ENCODE measurements at regions not wholly inside any gene's neighbourhood (a gene's known extent, or its start where the extent isn't known, plus 50 kb on each side); places are given as distances from the start of the nearest gene placed in this dataset.
"Not testable (repeated sequence)": the region's sequence is repeated elsewhere in the genome, so short reads cannot be mapped to it uniquely, and the experiment has no call there.

GRCh38 chr9:111744363-111744762, 50.4 kb downstream of the SHOC1 start:
- in situ Hi-C loops (cut with HindIII; ENCODE audit: low pct_unique_long_range_greater_than_20kb, low sequenced_read_pairs) = no loop called here
- no peak for TF ChIP-seq JUND (IDR thresholded peaks at IDR 0.05; ENCODE audit: low read depth)
- DNase-seq (ENCODE audit: low read depth in 1 of 2, low spot score in 1 of 2) = no peak

GRCh38 chr9:111743275-111743674, 51.5 kb downstream of the SHOC1 start:
- in situ Hi-C loops (cut with HindIII; ENCODE audit: low pct_unique_long_range_greater_than_20kb, low sequenced_read_pairs) = no loop called here
- no peak for DNase-seq (ENCODE audit: low read depth in 1 of 2, low spot score in 1 of 2)
- no peak for TF ChIP-seq JUND (IDR thresholded peaks at IDR 0.05; ENCODE audit: low read depth)

GRCh38 chr9:111740739-111741138, 54.0 kb downstream of the SHOC1 start:
- TF ChIP-seq JUND (IDR thresholded peaks at IDR 0.05; ENCODE audit: low read depth) = no peak
- no peak for DNase-seq (ENCODE audit: low read depth in 1 of 2, low spot score in 1 of 2)
- in situ Hi-C loops (cut with HindIII; ENCODE audit: low pct_unique_long_range_greater_than_20kb, low sequenced_read_pairs) = no loop called here

GRCh38 chr9:111736714-111737113, 58.0 kb downstream of the SHOC1 start:
- no peak for DNase-seq (ENCODE audit: low read depth in 1 of 2, low spot score in 1 of 2)
- in situ Hi-C loops (cut with HindIII; ENCODE audit: low pct_unique_long_range_greater_than_20kb, low sequenced_read_pairs) = no loop called here
- no peak for TF ChIP-seq JUND (IDR thresholded peaks at IDR 0.05; ENCODE audit: low read depth)

DNA sequence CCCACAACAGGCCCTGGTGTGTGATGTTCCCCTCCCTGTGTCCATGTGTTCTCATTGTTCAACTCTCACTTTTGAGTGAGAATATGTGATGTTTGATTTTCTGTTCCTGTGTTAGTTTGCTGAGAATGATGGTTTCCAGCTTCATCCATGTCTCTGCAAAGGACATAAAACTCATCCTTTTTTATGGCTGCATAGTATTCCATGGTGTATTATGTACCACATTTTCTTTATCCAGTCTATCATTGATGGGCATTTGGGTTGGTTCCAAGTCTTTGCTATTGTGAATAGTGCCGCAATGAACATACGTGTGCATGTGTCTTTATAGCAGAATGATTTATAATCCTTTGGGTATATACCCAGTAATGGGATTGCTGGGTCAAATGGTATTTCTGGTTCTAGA, 59.4 kb downstream of the SHOC1 start:
- DNase-seq (ENCODE audit: low read depth in 1 of 2, low spot score in 1 of 2) = not testable (repeated sequence)

DNA sequence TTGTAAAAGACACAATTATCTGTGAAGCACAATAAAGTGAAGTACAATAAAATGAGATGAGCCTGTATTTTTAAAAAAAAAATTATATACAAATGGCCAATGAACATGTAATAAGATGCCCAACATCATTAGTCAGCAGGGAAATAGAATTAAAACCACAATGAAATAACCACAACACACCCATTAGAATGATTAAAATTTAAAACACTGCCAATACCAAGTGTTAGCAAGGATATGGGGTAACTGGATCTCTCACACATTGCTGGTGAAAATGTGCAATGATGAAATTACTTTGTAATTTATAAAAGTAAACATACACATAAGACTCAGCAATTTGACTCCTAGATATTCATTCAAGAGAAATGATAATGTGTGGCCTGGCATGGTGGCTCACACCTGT, 62.8 kb downstream of the SHOC1 start:
- in situ Hi-C loops (cut with HindIII; ENCODE audit: low pct_unique_long_range_greater_than_20kb, low sequenced_read_pairs) = no loop called here
- no peak for TF ChIP-seq JUND (IDR thresholded peaks at IDR 0.05; ENCODE audit: low read depth)

More for the DNA sequence above, 59.4 kb downstream of the SHOC1 start:
- in situ Hi-C loops (cut with HindIII; ENCODE audit: low pct_unique_long_range_greater_than_20kb, low sequenced_read_pairs) = not testable (repeated sequence)

DNA sequence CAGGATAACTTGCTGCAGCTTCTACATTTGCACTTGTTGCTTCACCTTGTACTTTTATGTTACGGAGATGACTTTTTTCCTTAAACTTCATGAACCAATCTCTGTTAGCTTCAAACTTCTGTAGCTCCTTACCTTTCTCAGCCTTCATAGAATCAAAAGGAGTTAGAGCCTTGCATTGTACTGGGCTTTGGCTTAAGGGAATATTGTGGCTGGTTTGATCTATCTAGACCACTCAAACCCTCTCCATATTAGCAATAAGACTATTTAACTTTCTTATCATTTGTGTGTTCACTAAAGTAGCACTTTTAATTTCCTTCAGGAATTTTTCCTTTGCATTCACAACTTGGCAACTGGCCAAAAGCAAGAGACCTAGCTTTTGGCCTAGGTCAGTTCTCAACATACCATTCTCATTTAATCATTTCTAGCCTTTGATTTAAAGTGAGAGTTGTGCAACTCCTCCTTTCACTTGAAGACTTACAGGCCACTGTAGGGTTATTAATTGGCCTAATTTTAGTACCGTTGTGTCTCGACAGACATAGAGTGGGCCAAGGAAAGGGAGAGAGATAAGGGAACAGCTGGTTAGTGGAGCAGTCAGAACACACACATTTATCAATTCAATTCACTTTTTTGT, 63.7 kb downstream of the SHOC1 start:
- in situ Hi-C loops (cut with HindIII; ENCODE audit: low pct_unique_long_range_greater_than_20kb, low sequenced_read_pairs) = no loop called here
- TF ChIP-seq JUND (IDR thresholded peaks at IDR 0.05; ENCODE audit: low read depth) = no peak
- no peak for DNase-seq (ENCODE audit: low read depth in 1 of 2, low spot score in 1 of 2)

More for the DNA sequence above, 62.8 kb downstream of the SHOC1 start:
- no peak for DNase-seq (ENCODE audit: low read depth in 1 of 2, low spot score in 1 of 2)

DNA sequence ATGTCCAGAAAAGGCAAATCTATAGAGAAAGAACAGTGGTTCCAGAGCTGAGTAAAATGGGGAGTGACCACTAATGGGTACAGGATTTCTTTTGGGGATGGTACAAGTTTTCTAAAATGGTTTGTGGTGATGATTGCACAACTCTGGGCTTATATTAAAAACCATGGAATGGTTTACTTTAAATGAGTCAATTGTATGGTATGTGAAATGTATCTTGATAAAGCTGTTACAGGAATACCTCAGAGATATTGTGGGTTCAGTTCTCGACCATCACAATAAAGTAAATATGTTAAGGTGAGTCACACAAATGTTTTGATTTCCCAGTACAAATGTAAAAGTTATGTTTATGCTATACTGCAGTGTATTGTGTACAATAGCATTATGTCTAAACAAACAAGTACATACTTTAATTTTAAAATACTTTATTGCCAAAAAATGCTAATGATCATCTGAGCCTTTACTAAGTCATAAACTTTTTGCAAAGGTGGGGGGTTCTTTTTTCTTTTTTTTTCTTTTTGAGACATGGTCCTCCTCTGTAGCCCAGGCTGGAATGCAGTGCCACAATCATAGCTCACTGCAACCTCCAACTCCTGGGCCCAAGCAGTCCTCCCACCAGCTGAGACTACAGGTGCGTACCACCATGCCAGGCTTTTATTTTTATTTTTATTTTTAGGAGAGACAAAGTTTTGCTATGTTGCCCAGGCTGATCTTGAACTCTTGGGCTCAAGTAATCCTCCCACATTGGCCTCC, 65.9 kb downstream of the SHOC1 start:
- peak in 1 of 2 experiments; percentile 80 for DNase-seq (ENCODE audit: low read depth in 1 of 2, low spot score in 1 of 2)
- in situ Hi-C loops (cut with HindIII; ENCODE audit: low pct_unique_long_range_greater_than_20kb, low sequenced_read_pairs) = no loop called here
- TF ChIP-seq JUND (IDR thresholded peaks at IDR 0.05; ENCODE audit: low read depth) = peak; percentile 100

- TF ChIP-seq JUND (IDR thresholded peaks at IDR 0.05; ENCODE audit: low read depth) = no peak
- DNase-seq (ENCODE audit: low read depth in 1 of 2, low spot score in 1 of 2) = peak in 1 of 2 experiments; percentile 30
- in situ Hi-C loops (cut with HindIII; ENCODE audit: low pct_unique_long_range_greater_than_20kb, low sequenced_read_pairs) = no loop called here
These were observed 66.6 kb downstream of the SHOC1 start for GRCh38 chr9:111728143-111728542.

DNA sequence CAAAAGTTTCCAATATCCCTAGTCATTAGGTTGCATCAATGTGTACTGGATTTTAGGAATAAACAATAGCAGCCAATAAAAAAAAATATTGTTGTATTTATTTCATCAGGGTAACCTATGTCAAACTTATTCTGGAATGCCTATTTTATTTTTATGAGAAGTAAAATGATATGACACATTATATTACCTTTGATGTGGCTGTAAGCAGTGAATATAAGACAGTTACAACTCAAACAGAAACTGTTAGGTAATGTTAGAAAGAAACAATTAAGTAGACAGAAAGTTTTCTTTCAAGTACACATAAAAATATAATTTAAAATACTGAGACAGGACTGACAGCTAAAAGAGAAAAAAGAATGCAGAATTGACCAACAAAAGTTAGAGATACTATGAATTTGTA, 65.5 kb downstream of the GNG10 start:
- DNase-seq (ENCODE audit: low read depth in 1 of 2, low spot score in 1 of 2) = no peak
- in situ Hi-C loops (cut with HindIII; ENCODE audit: low pct_unique_long_range_greater_than_20kb, low sequenced_read_pairs) = no loop called here
- no peak for TF ChIP-seq JUND (IDR thresholded peaks at IDR 0.05; ENCODE audit: low read depth)

- no peak for DNase-seq (ENCODE audit: low read depth in 1 of 2, low spot score in 1 of 2)
- TF ChIP-seq JUND (IDR thresholded peaks at IDR 0.05; ENCODE audit: low read depth) = no peak
- in situ Hi-C loops (cut with HindIII; ENCODE audit: low pct_unique_long_range_greater_than_20kb, low sequenced_read_pairs) = no loop called here
These were observed 58.8 kb downstream of the GNG10 start for GRCh38 chr9:111720174-111720573.

All from T47D (cell line).